ENCODE measurements at regions not wholly inside any gene's neighbourhood (a gene's known extent, or its start where the extent isn't known, plus 50 kb on each side); places are given as distances from the start of the nearest gene placed in this dataset.

GRCh38 chr2:111252436-111252835, 131.7 kb downstream of the BCL2L11 start:
- no peaks in the 10 kb centered on the region for H3K79me2 ChIP-seq (ENCODE audit: control insufficient read depth in 1 of 2, insufficient read depth in 2 of 2, low read length in 2 of 2)
- ChIA-PET CTCF (ENCODE audit: partially characterized antibody) (interaction anchor here (0.6 to 1.1 kb wide), 3 partner anchors 58 to 394 kb away, joined by 3 read pairs; no protein-coding TSS in a partner anchor), POLR2A (ENCODE audit: partially characterized antibody) (no interaction called here)
- peaks cover 4 to 13% of the 10 kb centered on the region in 2 experiments; a peak in 2 of 4 replicates for H3K9me3 ChIP-seq (ENCODE audit: insufficient read depth in 2 of 2, low read depth in 1 of 2, low read length in 1 of 2)
- H3K23ac ChIP-seq (ENCODE audit: insufficient read length), result no peak overlapping the region
- H4K8ac ChIP-seq (ENCODE audit: extremely low read depth, insufficient read depth, low read length), result no peak overlapping the region
- H3K27me3 ChIP-seq (replicated peaks in 1 of 4; ENCODE audit: control insufficient read depth in 3 of 4, extremely low read depth in 1 of 4, insufficient read depth in 3 of 4, low read length in 3 of 4), result no peaks in the 10 kb centered on the region
- no peak overlapping the region for H3K4me2 ChIP-seq (ENCODE audit: insufficient read depth in 1 of 2, low read depth in 2 of 2, low read length in 2 of 2)
- no peaks in the 10 kb centered on the region for H3K4me1 ChIP-seq (replicated peaks in 1 of 4; ENCODE audit: control insufficient read depth in 3 of 4, insufficient read depth in 4 of 4, low read length in 3 of 4)
- H3K18ac ChIP-seq (ENCODE audit: extremely low read depth, low read length), result no peak overlapping the region
- no peak overlapping the region for H3K4ac ChIP-seq (replicated peaks; ENCODE audit: insufficient read length, low read depth, low read length)
- no peak overlapping the region for H2BK12ac ChIP-seq (ENCODE audit: low read depth, low read length)
- peaks cover 0 to 1% of the 10 kb centered on the region in 2 experiments for H4K20me1 ChIP-seq (replicated peaks in 1 of 2; ENCODE audit: control insufficient read depth in 1 of 2, insufficient read depth in 2 of 2, low read length in 2 of 2)
- no peak overlapping the region for H2BK5ac ChIP-seq (ENCODE audit: low read depth, low read length)
- no peak overlapping the region for H3K9ac ChIP-seq (replicated peaks in 1 of 4; ENCODE audit: extremely low read depth in 1 of 4, low read depth in 3 of 4, low read length in 3 of 4)
- TF ChIP-seq SRF (IDR thresholded peaks at IDR 0.05; ENCODE audit: low read depth, low read length) (no peak), FOSL1 (IDR thresholded peaks at IDR 0.05; ENCODE audit: insufficient read depth, low read depth, low read length) (no peak), POLR2A (IDR thresholded peaks at IDR 0.05; ENCODE audit: control extremely low read depth in 1 of 2, low read depth in 2 of 2, low read length in 2 of 2) (no peak), TEAD4 (IDR thresholded peaks at IDR 0.05; ENCODE audit: low read depth, low read length) (no peak), CEBPB (IDR thresholded peaks at IDR 0.05; ENCODE audit: low read depth, low read length) (no peak), EZH2 (IDR thresholded peaks at IDR 0.05; ENCODE audit: low read depth, low read length, severe bottlenecking) (no peak), CREB1 (IDR thresholded peaks at IDR 0.05) (no peak), CBX5 (IDR thresholded peaks at IDR 0.05; ENCODE audit: low read depth, low read length) (no peak), RBBP5 (IDR thresholded peaks at IDR 0.05; ENCODE audit: borderline replicate concordance, low read depth, low read length) (no peak), CTBP2 (IDR thresholded peaks at IDR 0.05; ENCODE audit: borderline replicate concordance, insufficient read depth, insufficient read length, low read length) (no peak), JUND (IDR thresholded peaks at IDR 0.05; ENCODE audit: low read length) (no peak), SIX5 (IDR thresholded peaks at IDR 0.05; ENCODE audit: low read depth, low read length) (no peak), HDAC6 (IDR thresholded peaks at IDR 0.05; ENCODE audit: low read depth, low read length) (no peak), TAF1 (IDR thresholded peaks at IDR 0.05; ENCODE audit: low read depth, low read length) (no peak), RFX5 (IDR thresholded peaks at IDR 0.05; ENCODE audit: borderline replicate concordance, low read depth, low read length) (no peak), ZNF274 (IDR thresholded peaks at IDR 0.05; ENCODE audit: borderline replicate concordance, extremely low read depth, low read length) (no peak)
- DNase-seq (ENCODE audit: low read depth in 1 of 2, low spot score in 2 of 2) (no peak), FAIRE-seq (no peak)
- H2AK5ac ChIP-seq (ENCODE audit: low read depth, low read length), result no peak overlapping the region
- H3K56ac ChIP-seq (replicated peaks; ENCODE audit: insufficient read length, low read depth, low read length), result no peak overlapping the region
- no peaks in the 10 kb centered on the region for H3K36me3 ChIP-seq (ENCODE audit: control insufficient read depth in 2 of 4, insufficient read depth in 4 of 4, low read length in 3 of 4)
- no peak overlapping the region for H4K5ac ChIP-seq (ENCODE audit: insufficient read length, low read depth, low read length)
- no peak overlapping the region for H2AFZ ChIP-seq (ENCODE audit: low read length)
- no peak overlapping the region for H2BK120ac ChIP-seq (replicated peaks; ENCODE audit: low read depth, low read length)
- H3K27ac ChIP-seq (ENCODE audit: low read depth, low read length), result no peak overlapping the region
- no peak overlapping the region for H3K4me3 ChIP-seq (ENCODE audit: extremely low read depth in 1 of 4, insufficient read depth in 2 of 4, low read depth in 3 of 4, low read length in 4 of 4)
- no peaks in the 10 kb centered on the region; the same call in 1 of the 2 replicates for H3K79me1 ChIP-seq (ENCODE audit: low read depth, low read length)
- H3K23me2 ChIP-seq (ENCODE audit: low read depth, low read length), result peaks cover 2% of the 10 kb centered on the region; the same call in 1 of the 2 replicates
- no peak overlapping the region for H3K14ac ChIP-seq (ENCODE audit: insufficient read length)
- H4K91ac ChIP-seq (replicated peaks; ENCODE audit: insufficient read length, low read length), result no peak overlapping the region
- H2BK20ac ChIP-seq (ENCODE audit: low read length), result no peak overlapping the region
- no peak overlapping the region for H2BK15ac ChIP-seq (ENCODE audit: low read length)

Measured in H1 (cell line).